H1 (cell line): ENCODE measurements at regions not wholly inside any gene's neighbourhood (a gene's known extent, or its start where the extent isn't known, plus 50 kb on each side); places are given as distances from the start of the nearest gene placed in this dataset.

Experiments
- CHD7 ChIP-seq: fragments of 300-600 bp; sonication (generic); IDR thresholded peaks from 2 replicates; pipeline ENCODE4 v1.7.1; 2012; ENCODE audit warnings: low read length, moderate library complexity, mild to moderate bottlenecking, inconsistent platforms; ENCODE audit not compliant: insufficient replicate concordance
- CTCF ChIP-seq, 3 experiments: IDR thresholded peaks; 1 replicate in 2 of 3; 2 replicates in 1 of 3; pipeline versions ENCODE4 v1.5.1 to v1.6.1; 2011; ENCODE audit warnings: low read length in 3 of 3, mild to moderate bottlenecking in 3 of 3, inconsistent platforms in 2 of 3, low read depth in 1 of 3, moderate library complexity in 1 of 3; ENCODE audit not compliant: insufficient read depth in 1 of 3; ENCODE audit errors: control extremely low read depth in 1 of 3
- EP300 ChIP-seq, 2 experiments: IDR thresholded peaks; 1 replicate in 1 of 2; 2 replicates in 1 of 2; pipeline ENCODE4 v1.6.1; 2011 to 2012; ENCODE audit warnings: low read depth in 2 of 2, low read length in 2 of 2, mild to moderate bottlenecking in 2 of 2, borderline replicate concordance in 1 of 2, inconsistent platforms in 1 of 2, moderate library complexity in 1 of 2
- HDAC2 ChIP-seq, 2 experiments: fragments of 300-600 bp in 1 of 2; sonication (generic) in 1 of 2; IDR thresholded peaks; 2 replicates each; pipeline ENCODE4 v1.6.1; 2011 to 2012; ENCODE audit warnings: low read depth in 2 of 2, low read length in 2 of 2, mild to moderate bottlenecking in 2 of 2, moderate library complexity in 2 of 2, borderline replicate concordance in 1 of 2, inconsistent platforms in 1 of 2
- KDM4A ChIP-seq: IDR thresholded peaks from one replicate; pipeline ENCODE4 v1.7.1; 2012; ENCODE audit warnings: low read depth, mild to moderate bottlenecking, moderate library complexity, low read length, inconsistent platforms; ENCODE audit not compliant: severe bottlenecking
- KDM5A ChIP-seq: fragments of 200-600 bp; IDR thresholded peaks from 2 replicates; pipeline ENCODE4 v1.7.1; 2012; ENCODE audit warnings: mild to moderate bottlenecking, low read length, inconsistent platforms, mixed read lengths
- PHF8 ChIP-seq: fragments of 200-600 bp; sonication (generic); conservative IDR thresholded peaks from 2 replicates; pipeline ENCODE4 v1.7.1; 2012; ENCODE audit warnings: low read depth, mild to moderate bottlenecking, inconsistent platforms, low read length, moderate library complexity
- SP1 ChIP-seq: IDR thresholded peaks from 2 replicates; pipeline ENCODE4 v1.6.1; 2011; ENCODE audit warnings: low read depth, low read length
- TEAD4 ChIP-seq: IDR thresholded peaks from 2 replicates; pipeline ENCODE4 v1.6.1; 2012; ENCODE audit warnings: low read depth, low read length, inconsistent platforms, mixed read lengths

GRCh38 chr19:28495046-28495445 is 717.9 kb downstream of the UQCRFS1 start (continued):
- no peak for TF ChIP-seq CHD7
- TF ChIP-seq SP1, result no peak
- TF ChIP-seq EP300 (IDR thresholded peaks at IDR 0.05; ENCODE audit: borderline replicate concordance in 1 of 2, low read depth in 2 of 2, low read length in 2 of 2), result no peak
- no peak for TF ChIP-seq TEAD4
- no peak for TF ChIP-seq HDAC2 (IDR thresholded peaks at IDR 0.05; ENCODE audit: borderline replicate concordance in 1 of 2, low read depth in 2 of 2, low read length in 2 of 2)
- TF ChIP-seq CTCF (IDR thresholded peaks at IDR 0.05; ENCODE audit: control extremely low read depth in 1 of 3, insufficient read depth in 1 of 3, low read depth in 1 of 3, low read length in 3 of 3), result no peak
- TF ChIP-seq KDM4A, result no peak
- TF ChIP-seq PHF8, result no peak
- no peak for TF ChIP-seq KDM5A
